Upper lobe of left lung (tissue), 6 donors: ENCODE measurements at regions not wholly inside any gene's neighbourhood (a gene's known extent, or its start where the extent isn't known, plus 50 kb on each side); places are given as distances from the start of the nearest gene placed in this dataset.

Source experiments
- ATAC-seq, 2 donors: fragments of 200-7000 bp; cut with Tn5 transposase; one replicate each; pipeline ENCODE4 v1.9.1; 2022; ENCODE audit warnings: mild to moderate bottlenecking in 2 of 2, moderate library complexity in 2 of 2; ENCODE audit not compliant: low FRiP score in 2 of 2
- DNase-seq, 2 donors: peaks; one replicate each; pipeline ENCODE4 v3.0.0-alpha.2; 2019 to 2020
- H3K27ac ChIP-seq, 4 donors: fragments of 200-600 bp; sonication (generic); one replicate each; pipeline ENCODE4 v1.5.1; 2016 to 2019
- H3K27me3 ChIP-seq, 4 donors: fragments of 200-600 bp; sonication (generic); one replicate each; pipeline ENCODE4 v1.5.1; 2017 to 2019
- H3K36me3 ChIP-seq, 4 donors: fragments of 200-600 bp; sonication (generic); one replicate each; pipeline ENCODE4 v1.5.1; 2016 to 2019
- H3K4me1 ChIP-seq, 4 donors: fragments of 200-600 bp; sonication (generic); one replicate each; pipeline ENCODE4 v1.5.1; 2018 to 2019
- H3K4me3 ChIP-seq, 4 donors: fragments of 200-600 bp; sonication (generic); one replicate each; pipeline ENCODE4 v1.5.1; 2017 to 2019; ENCODE audit warnings: mild to moderate bottlenecking in 2 of 4, moderate library complexity in 1 of 4
- H3K9me3 ChIP-seq, 4 donors: fragments of 200-600 bp; sonication (generic); one replicate each; pipeline ENCODE4 v1.5.1; 2018 to 2019
- CTCF ChIP-seq, 6 experiments: fragments of 450-650 bp in 4 of 6; fragments of 200-600 bp in 2 of 6; sonication (generic) in 2 of 6; IDR thresholded peaks; one replicate each; pipeline ENCODE4 v1.5.1; 2016 to 2019; ENCODE audit warnings: antibody characterized with exemption in 6 of 6
- EP300 ChIP-seq, 4 donors: sonication (generic); formaldehyde crosslinking; IDR thresholded peaks; one replicate each; pipeline ENCODE4 v1.5.1; 2017; ENCODE audit warnings: antibody characterized with exemption in 4 of 4, control low read depth in 2 of 4
- POLR2A ChIP-seq, 4 donors: fragments of 450-650 bp; IDR thresholded peaks; one replicate each; pipeline ENCODE4 v1.5.1; 2016 to 2017; ENCODE audit warnings: antibody characterized with exemption in 4 of 4, mild to moderate bottlenecking in 2 of 4
- POLR2AphosphoS5 ChIP-seq, 2 donors: sonication (generic); formaldehyde crosslinking; IDR thresholded peaks; one replicate each; pipeline ENCODE4 v1.5.1; 2017; ENCODE audit warnings: antibody characterized with exemption in 2 of 2
- WGBS, 2 donors: methylation state at CpG; one replicate each; pipeline ENCODE4 v1.1.5; 2017 to 2018; 5-methylcytosine and 5-hydroxymethylcytosine counted together
- donor health status: DM: no; HTN: no; CAD: no; lungs with moderate emphysema.
- donor health status: DM: no; HTN: yes; CAD: no; lungs with severe emphysema.

- TF ChIP-seq POLR2AphosphoS5 (IDR thresholded peaks at IDR 0.05) (no peak), POLR2A (IDR thresholded peaks at IDR 0.05) (no peak), EP300 (IDR thresholded peaks at IDR 0.05) (no peak), CTCF (IDR thresholded peaks at IDR 0.05) (no peak)
- no peak overlapping the region for H3K4me3 ChIP-seq
- H3K36me3 ChIP-seq, result no peaks in the 10 kb centered on the region
- no peaks in the 10 kb centered on the region for H3K4me1 ChIP-seq
- no peak for DNase-seq
- H3K9me3 ChIP-seq, result no peaks in the 10 kb centered on the region
- no peaks in the 10 kb centered on the region for H3K27me3 ChIP-seq
- no peak overlapping the region for H3K27ac ChIP-seq
- 76 to 84% methylated on average over 5 of the region's 5 CpGs for WGBS, 2 donors
- no peak for ATAC-seq
Measured at GRCh38 chr14:97649752-97650151, 852.6 kb downstream of the VRK1 start.

- H3K36me3 ChIP-seq, result no peaks in the 10 kb centered on the region
- H3K4me1 ChIP-seq, result no peaks in the 10 kb centered on the region
- ATAC-seq (peak in 1 of 2 donors; percentile 72), DNase-seq (no peak)
- no peak overlapping the region for H3K4me3 ChIP-seq
- 70 to 81% methylated on average over 5 of the region's 5 CpGs for WGBS, 2 donors
- no peaks in the 10 kb centered on the region for H3K27me3 ChIP-seq
- no peaks in the 10 kb centered on the region for H3K9me3 ChIP-seq
- no peak overlapping the region for H3K27ac ChIP-seq
- no peak for TF ChIP-seq POLR2AphosphoS5 (IDR thresholded peaks at IDR 0.05)
- TF ChIP-seq POLR2A (IDR thresholded peaks at IDR 0.05), result no peak
- no peak for TF ChIP-seq CTCF (IDR thresholded peaks at IDR 0.05)
- TF ChIP-seq EP300 (IDR thresholded peaks at IDR 0.05), result no peak
Measured at GRCh38 chr14:97655169-97655948, 858.2 kb downstream of the VRK1 start.

GRCh38 chr14:97657609-97658008 lies 860.4 kb downstream of the VRK1 start:
- Histone ChIP-seq H3K4me1 (no peaks in the 10 kb centered on the region), H3K4me3 (no peak overlapping the region)

GRCh38 chr14:97687944-97688630 lies 890.9 kb downstream of the VRK1 start:
- no peaks in the 10 kb centered on the region for H3K36me3 ChIP-seq
- TF ChIP-seq CTCF (IDR thresholded peaks at IDR 0.05) (no peak), EP300 (IDR thresholded peaks at IDR 0.05) (no peak), POLR2AphosphoS5 (IDR thresholded peaks at IDR 0.05) (no peak), POLR2A (IDR thresholded peaks at IDR 0.05) (no peak)
- H3K9me3 ChIP-seq, result no peaks in the 10 kb centered on the region
- ATAC-seq, result no peak
- DNase-seq, result no peak
- H3K4me1 ChIP-seq, result no peaks in the 10 kb centered on the region
- no peaks in the 10 kb centered on the region for H3K27me3 ChIP-seq
- no peak overlapping the region for H3K4me3 ChIP-seq
- WGBS, 2 donors, result 84 to 87% methylated on average over 6 of the region's 6 CpGs
- H3K27ac ChIP-seq, result no peak overlapping the region

More at GRCh38 chr14:97657609-97658008, 860.4 kb downstream of the VRK1 start:
- Histone ChIP-seq H3K9me3 (no peaks in the 10 kb centered on the region), H3K27me3 (no peaks in the 10 kb centered on the region), H3K27ac (no peak overlapping the region), H3K36me3 (no peaks in the 10 kb centered on the region)
- ATAC-seq, result no peak
- DNase-seq, result no peak
- WGBS, 2 donors, result 73 to 84% methylated on average over 2 of the region's 2 CpGs
- TF ChIP-seq POLR2A (IDR thresholded peaks at IDR 0.05), result no peak
- no peak for TF ChIP-seq POLR2AphosphoS5 (IDR thresholded peaks at IDR 0.05)
- no peak for TF ChIP-seq EP300 (IDR thresholded peaks at IDR 0.05)
- TF ChIP-seq CTCF (IDR thresholded peaks at IDR 0.05), result no peak
